ENCODE measurements at regions not wholly inside any gene's neighbourhood (a gene's known extent, or its start where the extent isn't known, plus 50 kb on each side); places are given as distances from the start of the nearest gene placed in this dataset.

GRCh38 chr3:117297541-117297940 is 588.0 kb downstream of the TUSC7 start:
- TF ChIP-seq CHD2 (IDR thresholded peaks at IDR 0.05; ENCODE audit: low read length) (no peak), CTCF (IDR thresholded peaks at IDR 0.05; ENCODE audit: control extremely low read depth in 1 of 3, insufficient read depth in 1 of 3, low read depth in 1 of 3, low read length in 3 of 3) (no peak), KDM5A (IDR thresholded peaks at IDR 0.05; ENCODE audit: low read length) (no peak), POLR2AphosphoS5 (IDR thresholded peaks at IDR 0.05; ENCODE audit: low read depth, low read length) (no peak), BRCA1 (IDR thresholded peaks at IDR 0.05; ENCODE audit: low read depth, low read length) (no peak), EZH2 (IDR thresholded peaks at IDR 0.05; ENCODE audit: low read depth, low read length, severe bottlenecking) (no peak), RFX5 (IDR thresholded peaks at IDR 0.05; ENCODE audit: borderline replicate concordance, low read depth, low read length) (no peak), RAD21 (IDR thresholded peaks at IDR 0.05 in 1 of 2, conservative IDR thresholded peaks at IDR 0.05 in 1 of 2; ENCODE audit: low read depth in 2 of 2, low read length in 2 of 2) (no peak), SIN3A (conservative IDR thresholded peaks at IDR 0.05 in 1 of 2, IDR thresholded peaks at IDR 0.05 in 1 of 2; ENCODE audit: low read depth in 1 of 2, low read length in 2 of 2) (no peak), RXRA (IDR thresholded peaks at IDR 0.05; ENCODE audit: insufficient read depth, low read depth, low read length) (no peak), PHF8 (conservative IDR thresholded peaks at IDR 0.05; ENCODE audit: low read depth, low read length) (no peak)
- TF ChIP-seq, protein P1, sequence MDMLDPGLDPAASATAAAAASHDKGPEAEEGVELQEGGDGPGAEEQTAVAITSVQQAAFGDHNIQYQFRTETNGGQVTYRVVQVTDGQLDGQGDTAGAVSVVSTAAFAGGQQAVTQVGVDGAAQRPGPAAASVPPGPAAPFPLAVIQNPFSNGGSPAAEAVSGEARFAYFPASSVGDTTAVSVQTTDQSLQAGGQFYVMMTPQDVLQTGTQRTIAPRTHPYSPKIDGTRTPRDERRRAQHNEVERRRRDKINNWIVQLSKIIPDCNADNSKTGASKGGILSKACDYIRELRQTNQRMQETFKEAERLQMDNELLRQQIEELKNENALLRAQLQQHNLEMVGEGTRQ (IDR thresholded peaks at IDR 0.05; ENCODE audit: low read length): no peak
